HS-5 (cell line): ENCODE measurements at regions not wholly inside any gene's neighbourhood (a gene's known extent, or its start where the extent isn't known, plus 50 kb on each side); places are given as distances from the start of the nearest gene placed in this dataset.

ENCODE experiments used
- DNase-seq: peaks from one replicate; pipeline ENCODE4 v3.0.0-alpha.2; 2012; ENCODE audit warnings: low read depth

DNA sequence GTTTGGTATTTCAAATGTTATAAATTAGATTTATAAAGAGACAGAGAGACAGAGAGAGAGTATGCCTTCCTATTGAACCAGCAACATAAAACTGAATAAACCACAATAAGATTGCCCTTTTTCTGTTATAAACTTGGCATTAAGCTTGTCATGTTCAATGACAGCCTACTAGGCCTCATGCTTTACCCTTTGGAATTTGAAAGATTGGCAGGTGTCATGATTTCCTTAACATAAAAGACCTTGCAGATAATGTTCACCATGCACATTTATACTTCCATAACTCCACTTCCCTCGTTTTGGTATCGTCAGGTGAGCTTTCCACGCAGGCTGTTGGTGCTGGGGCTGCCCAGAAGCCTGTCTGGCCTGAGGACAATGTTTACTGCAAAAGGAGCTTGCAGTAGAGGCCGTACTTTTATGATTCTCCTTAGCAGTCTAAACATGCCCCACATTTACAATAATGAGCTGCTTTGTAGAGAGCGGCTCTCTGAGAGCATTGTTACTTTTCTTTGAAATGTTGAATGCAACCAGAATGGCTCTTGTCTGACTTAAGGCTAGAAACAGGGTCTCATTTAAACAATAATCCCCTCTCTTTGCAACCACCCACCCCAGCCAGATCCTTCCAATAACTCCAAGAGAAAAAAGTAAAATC is 379.1 kb upstream of the ATP5MC3 start:
- DNase-seq = no peak

DNA sequence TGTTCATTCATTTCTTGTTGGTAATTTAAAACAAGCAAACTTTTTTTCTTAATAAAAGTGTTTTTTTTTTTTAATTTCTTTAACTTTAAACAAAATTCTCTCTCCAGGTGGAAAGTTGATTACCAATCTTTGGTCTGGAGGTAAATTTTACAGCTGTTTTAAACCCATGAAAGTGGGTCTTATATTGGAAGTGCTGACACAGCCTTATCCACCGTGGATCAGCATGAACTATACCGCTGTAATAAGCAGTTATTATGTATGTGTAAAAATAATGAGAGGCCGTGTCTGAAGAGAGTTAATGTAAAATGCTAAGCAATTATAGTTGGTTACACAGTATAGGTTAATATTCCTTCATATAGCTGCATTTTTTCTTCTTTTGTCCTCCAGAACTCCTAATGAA is 378.1 kb upstream of the ATP5MC3 start:
- DNase-seq = no peak

- DNase-seq = no peak
Observed at GRCh38 chr2:175557810-175558377, 376.4 kb upstream of the ATP5MC3 start.

DNA sequence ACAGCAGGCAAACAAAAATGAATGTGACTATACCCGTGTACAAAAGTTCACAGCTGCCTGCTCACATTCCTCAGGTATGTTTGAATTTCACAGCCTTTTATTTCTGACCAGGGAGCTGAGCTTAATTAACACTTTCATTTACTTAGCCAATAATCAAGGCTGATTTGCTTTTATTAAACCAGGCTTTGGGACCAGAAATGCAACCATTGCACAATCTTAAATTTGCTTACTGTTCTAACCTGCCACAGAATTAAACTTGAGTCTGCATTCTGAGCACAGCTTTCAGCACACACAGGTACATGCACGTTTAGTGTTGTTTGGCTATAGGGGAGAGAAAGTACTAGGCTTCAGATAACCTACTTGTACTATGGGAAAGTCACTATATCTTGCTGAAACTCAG is 372.4 kb upstream of the ATP5MC3 start:
- no peak for DNase-seq

DNA sequence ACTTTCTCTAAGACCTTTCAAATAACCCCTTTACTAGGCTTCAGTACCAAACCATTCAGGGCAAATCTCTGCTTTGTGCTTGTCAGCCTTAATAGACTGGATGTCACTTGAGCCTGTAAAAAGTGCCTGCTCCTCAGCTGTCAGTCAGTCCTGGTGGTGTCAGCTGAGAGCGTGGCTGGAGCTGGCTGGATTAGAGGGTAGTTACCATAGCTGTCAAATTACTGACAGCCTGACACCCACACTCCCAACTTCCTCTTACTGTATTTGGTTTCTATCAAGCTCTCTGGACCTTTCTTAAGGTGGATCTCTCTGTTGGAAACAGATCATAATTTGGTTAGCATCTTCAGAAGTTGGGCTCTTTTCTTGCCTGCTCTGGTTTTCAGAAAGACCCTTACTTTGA is 371.4 kb upstream of the ATP5MC3 start:
- DNase-seq = no peak

DNA sequence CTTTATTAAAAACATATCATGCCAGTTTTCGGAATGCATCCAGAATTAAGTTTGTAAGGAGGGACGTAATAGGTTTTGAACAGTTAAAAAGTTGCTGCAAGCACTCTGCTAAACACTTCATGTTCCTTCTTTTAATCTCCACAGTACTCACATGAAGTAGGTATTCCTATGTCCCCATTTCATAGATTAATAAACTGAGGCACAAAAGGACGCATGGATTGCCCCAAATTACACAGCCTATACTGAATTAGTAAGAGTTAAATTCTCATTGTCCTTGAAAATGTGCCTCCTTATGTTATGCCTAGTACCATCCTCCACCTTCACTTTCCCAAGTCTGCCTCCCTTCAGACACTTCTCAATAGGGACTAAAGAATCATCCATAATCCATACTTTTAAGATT is 358.9 kb upstream of the ATP5MC3 start:
- no peak for DNase-seq

GRCh38 chr2:175539122-175539521 is 357.6 kb upstream of the ATP5MC3 start:
- no peak for DNase-seq

- DNase-seq = no peak
Observed at GRCh38 chr2:175536059-175536458, 354.5 kb upstream of the ATP5MC3 start.

GRCh38 chr2:175535631-175536030 is 354.1 kb upstream of the ATP5MC3 start:
- DNase-seq = no peak

- no peak for DNase-seq
Observed at GRCh38 chr2:175525975-175526374, 344.5 kb upstream of the ATP5MC3 start.

DNA sequence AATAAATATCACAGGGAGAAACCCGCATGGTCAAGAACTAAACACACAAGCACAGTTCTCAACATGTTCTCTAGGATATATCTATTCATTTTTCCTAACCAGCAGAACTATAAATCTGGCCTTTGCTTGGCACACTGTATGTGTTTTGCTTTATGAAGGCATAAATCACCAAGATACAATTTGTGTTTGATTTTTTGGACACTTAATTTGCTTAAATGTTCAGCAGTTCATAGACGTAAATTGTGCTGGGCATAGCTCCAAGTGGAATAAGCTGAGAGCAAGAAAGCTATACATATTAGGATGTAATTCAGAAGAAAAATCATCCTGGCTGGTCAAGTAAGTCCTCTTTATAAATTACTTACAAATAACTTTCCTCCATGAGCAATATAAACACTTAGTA is 341.5 kb upstream of the ATP5MC3 start:
- no peak for DNase-seq

DNA sequence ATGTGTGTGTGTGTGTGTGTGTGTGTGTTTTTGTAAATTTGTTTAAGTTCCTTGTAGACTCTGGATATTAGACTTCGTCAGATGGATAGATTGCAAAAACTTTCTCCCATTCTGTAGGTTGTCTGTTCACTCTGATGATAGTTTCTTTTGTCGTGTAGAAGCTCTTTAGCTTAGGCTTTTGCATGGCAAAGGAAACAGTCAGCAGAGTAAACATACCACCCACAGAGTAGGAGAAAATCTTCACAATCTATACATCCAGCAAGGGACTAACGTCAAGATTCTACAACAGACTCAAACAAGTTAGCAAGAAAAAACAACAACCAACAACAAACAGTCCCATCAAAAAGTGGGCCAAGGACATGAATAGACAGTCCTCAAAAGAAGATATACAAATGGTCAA is 336.7 kb upstream of the ATP5MC3 start:
- no peak for DNase-seq

DNA sequence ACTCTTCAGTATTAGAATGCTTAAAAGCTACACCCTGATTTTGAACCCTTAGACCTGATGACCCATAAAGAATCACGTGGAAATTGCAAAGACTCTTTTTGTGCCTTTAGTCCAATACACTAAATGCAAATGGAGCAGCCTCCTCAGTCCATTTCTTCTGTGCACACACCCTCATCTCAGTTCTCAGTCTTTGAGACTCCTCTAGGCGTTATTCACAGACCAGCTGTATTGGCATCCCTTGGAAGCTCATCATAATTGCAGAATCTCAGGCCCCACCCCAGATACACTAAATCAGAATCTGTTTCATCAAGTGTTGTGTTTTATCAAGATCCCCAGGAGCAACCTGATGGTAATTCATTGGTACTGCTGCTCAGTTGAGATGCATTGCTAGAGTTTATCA is 335.0 kb upstream of the ATP5MC3 start:
- DNase-seq = no peak

DNA sequence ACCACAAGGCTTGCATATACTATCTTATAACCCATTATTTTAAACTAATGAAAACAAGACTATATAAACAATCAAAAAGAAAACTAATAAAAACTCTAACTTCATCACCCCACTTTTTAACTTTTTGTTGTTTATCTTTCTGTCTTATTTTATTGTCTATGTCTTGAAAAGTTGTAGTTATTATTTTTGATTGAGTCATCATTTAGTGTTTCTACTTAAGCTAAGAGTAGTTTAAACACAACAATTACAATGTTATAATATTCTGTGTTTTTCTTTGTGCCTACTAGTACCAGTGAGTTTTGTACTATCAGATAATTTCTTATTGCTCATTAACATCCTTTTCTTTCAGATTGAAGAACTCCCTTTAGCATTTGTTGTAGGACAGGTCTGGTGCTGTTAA is 318.7 kb upstream of the ATP5MC3 start:
- DNase-seq = no peak

- no peak for DNase-seq
Observed at GRCh38 chr2:175490360-175490791, 308.9 kb upstream of the ATP5MC3 start.

- peak; percentile 19 for DNase-seq
Observed at GRCh38 chr2:175478096-175478768, 296.7 kb upstream of the ATP5MC3 start.

GRCh38 chr2:175476948-175477347 is 295.4 kb upstream of the ATP5MC3 start:
- DNase-seq = no peak

- DNase-seq = no peak
Observed at GRCh38 chr2:175476374-175476773, 294.9 kb upstream of the ATP5MC3 start.

- no peak for DNase-seq
Observed at GRCh38 chr2:175475130-175475529, 293.6 kb upstream of the ATP5MC3 start.

GRCh38 chr2:175468431-175469098 is 287.1 kb upstream of the ATP5MC3 start:
- DNase-seq = no peak

DNA sequence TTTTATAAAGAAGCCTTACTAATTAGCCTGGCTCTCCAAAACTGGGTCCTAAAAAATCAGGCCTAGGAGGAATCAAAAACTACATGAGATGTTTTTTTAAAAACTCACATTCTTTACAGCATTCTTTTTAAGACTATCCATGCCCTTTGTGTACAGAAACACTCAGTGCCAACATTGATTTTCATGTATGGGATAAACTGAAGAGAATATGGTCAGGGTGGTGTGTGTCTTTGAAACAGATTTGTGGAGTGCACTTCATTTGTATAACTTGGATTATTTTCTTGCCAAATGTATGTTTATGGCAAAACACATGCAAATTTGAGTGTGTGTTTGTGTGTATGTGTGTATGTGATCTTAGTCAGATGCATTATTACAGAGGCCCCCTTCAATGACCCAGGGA is 283.6 kb upstream of the ATP5MC3 start:
- no peak for DNase-seq

DNA sequence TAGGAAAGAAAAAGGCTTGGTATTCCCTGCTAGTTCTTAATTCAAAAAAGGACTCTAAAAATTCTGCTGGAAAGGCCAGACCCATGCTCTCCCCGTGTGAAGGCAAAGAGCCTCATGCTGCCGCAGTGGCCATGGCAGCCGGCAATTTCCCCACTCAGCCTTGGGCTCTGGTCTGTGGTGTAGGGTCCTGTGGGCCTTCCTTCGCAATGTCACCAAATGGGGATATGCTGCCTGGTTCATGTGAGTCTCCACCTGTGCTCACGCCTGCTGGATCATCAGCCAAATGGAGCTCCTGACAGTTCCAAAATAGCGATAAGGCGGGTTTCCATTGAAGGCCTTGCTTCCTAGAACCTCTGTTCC is 282.8 kb upstream of the ATP5MC3 start:
- no peak for DNase-seq

DNA sequence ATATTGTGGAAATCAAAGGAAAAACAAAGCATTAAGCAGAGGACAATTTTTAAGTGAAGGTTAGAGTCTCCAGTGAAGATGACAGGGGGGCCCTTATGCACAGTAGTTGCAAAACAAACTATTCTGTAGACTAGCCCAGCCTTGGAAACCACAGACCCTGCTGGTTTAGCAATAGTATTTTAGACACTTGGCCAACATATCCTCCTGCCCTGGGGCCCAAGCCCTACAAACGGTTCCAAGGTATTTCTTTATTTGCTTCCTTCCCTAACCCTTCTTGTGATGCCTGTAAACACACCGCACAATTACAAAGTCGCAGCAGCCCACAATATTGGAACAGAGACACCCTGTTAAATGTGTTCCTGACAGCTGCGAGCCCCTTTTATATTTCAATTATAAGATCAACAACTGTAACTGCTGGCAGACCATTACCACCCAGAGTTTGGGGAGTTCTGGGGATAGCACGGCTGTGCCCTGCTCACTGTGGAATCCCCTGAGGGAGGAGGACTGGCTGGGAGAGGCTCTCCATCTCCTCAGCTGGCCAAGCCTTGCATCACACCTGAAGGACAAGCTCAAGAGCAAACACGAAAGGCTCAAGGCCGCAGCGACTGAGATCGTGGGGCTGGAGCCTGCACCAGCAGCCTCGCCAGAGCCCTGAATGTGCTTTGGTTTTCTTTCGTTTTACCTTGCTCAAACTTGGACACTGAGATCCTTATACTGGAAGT is 282.2 kb upstream of the ATP5MC3 start:
- DNase-seq = no peak
